TTC549 (cell line): ENCODE measurements at regions not wholly inside any gene's neighbourhood (a gene's known extent, or its start where the extent isn't known, plus 50 kb on each side); places are given as distances from the start of the nearest gene placed in this dataset.

ENCODE experiments used
- FAIRE-seq: peaks from 2 replicates; lab custom pipeline; 2012; peaks lifted over from hg19 to GRCh38; lab: Jason Lieb, UNC

DNA sequence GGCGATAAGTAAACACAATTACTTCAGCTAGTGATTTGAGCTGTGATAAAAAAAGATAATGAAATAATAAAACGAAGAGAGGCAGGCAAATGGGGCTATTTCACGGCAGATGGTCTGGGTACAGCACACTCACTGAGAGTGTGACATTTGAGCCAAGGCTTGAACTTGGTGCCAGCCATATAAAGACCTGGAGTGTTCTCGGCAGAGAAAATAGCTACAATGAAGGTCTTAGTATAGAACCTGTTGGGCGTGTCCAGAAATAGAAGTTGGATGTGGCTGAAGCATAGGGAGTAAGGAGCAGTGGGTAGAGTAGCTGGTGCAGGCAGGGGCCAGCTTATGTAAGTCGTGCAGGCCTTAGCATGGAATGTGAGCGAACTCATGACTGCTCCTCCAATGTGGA lies 660.3 kb upstream of the WWC1 start:
- FAIRE-seq: no peak

DNA sequence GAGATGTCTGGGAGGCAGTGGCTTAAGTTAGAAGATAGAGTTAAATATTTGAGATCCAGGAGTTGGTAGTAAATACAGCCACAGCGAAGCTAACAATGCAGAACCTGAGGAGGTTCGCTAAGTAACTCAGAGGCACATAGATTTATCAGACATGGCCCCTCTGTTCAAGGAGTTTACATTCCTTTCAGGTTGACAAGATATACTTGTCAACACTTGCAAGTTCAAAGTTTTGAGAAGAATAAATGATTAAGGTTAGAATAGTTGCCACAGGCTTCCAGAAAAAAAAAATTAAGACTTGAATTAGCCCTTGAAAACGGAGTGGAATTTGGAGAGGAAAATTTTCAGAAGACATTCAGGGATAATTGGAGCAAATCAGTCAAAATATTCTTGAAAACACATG lies 658.3 kb upstream of the WWC1 start:
- no peak for FAIRE-seq

DNA sequence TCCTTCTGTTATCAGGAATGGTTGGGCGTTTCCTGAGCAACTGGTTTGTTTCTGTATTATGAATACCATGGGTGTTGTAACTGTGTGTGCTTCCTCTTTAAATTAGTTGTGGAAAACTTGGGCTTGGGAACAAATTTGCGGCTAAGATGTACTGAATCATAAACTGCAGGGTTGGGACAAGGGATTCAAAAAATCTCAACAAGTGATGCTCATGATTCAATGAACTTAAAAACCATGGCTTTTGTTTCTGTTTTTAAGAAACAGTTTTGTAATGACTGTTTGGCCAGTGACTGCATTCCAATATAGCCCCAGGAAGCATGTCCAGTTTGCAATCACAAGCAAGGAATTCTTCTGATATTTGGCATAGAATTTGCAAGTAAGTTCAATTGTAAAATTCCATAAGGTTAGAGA lies 657.5 kb upstream of the WWC1 start:
- no peak for FAIRE-seq

DNA sequence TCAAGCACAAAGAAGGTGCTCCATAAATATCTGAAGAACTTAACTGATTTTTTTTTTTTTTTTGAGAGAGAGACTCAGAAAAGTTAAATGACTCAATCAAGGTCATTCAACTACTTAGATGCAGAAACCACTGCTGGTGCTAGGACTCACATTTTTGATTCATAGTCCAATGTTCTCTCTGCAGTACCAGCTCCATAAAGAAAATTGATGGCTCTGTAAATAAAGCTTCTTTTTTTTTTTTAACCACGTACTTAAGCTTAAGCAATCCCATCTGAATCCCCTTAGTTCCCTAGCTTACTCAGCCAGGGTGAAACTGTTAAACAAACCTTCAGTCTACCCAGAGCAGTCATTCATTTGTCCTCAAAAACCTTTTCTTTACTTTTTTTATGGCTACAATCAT lies 657.0 kb upstream of the WWC1 start:
- no peak for FAIRE-seq

DNA sequence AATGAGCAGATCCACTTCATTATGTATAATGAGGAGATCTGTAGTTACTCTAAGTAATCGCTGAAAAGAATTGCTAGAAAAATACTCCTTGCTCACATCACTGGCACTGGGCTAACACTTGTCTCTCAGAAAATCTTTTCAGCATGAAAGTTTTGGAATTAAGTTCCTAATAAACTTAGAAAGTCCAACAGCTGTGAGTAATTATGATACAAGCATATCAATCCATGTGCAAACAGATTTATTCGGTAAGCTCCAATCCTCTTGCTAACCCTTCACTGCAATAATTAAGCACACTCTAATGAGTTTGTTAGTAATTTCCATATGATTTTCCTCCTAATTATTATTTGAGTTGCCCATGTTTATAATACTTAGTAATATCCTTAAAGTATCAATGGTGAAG lies 652.6 kb upstream of the WWC1 start:
- no peak for FAIRE-seq

DNA sequence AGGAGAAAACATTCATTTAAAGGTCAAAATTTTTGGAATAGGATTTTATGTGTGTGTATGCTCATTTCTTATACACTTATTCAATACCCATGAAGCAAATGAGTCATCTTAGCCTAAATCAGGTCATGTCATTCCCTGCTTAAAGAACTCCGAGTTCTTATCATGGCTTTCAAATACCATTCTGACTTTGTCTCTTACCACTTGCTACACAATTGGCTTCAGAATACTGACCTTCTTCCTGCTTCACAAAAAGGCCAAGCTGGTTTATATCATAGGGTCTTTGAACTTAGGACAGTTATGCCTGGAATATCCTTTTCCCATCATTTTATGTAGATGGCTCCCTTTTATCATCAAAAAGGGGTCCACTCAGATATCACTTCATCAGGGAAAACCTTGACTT lies 652.2 kb upstream of the WWC1 start:
- no peak for FAIRE-seq

DNA sequence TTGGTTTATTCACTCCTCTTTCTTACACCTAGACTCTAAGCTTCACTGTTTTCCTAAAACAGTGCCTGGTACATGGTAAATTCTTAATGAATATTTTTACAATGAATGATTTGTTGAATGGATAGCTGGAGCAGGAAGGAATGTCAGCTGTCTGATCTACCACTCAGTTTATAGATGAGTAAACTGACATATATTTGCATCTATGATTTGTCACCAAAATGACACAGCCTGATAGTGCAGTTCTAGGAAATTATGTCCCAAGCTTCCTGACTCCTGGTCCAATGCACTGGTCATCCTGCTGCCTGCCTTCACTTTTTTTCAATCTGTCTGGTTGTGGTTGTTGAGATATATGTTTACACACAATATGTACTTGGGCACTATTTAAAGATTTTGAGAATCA lies 651.7 kb upstream of the WWC1 start:
- FAIRE-seq: no peak

DNA sequence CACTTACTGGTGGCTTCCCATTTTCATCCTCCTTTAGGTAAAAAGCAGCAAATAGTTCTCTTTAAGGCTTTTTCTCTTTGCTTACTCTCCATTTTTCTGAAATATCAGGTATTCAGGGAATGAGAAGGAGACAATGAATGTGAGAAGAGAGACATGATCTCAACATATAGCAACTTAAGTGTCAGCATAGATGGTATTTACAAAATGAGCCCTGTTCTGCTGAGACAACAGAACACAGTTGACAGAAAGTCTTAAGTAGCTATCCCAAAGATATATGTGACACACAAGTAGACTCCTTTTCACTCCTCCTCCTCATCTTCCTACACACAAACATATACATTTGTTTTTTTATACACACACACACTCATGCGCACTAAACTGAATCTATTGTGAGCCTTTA lies 649.3 kb upstream of the WWC1 start:
- no peak for FAIRE-seq

DNA sequence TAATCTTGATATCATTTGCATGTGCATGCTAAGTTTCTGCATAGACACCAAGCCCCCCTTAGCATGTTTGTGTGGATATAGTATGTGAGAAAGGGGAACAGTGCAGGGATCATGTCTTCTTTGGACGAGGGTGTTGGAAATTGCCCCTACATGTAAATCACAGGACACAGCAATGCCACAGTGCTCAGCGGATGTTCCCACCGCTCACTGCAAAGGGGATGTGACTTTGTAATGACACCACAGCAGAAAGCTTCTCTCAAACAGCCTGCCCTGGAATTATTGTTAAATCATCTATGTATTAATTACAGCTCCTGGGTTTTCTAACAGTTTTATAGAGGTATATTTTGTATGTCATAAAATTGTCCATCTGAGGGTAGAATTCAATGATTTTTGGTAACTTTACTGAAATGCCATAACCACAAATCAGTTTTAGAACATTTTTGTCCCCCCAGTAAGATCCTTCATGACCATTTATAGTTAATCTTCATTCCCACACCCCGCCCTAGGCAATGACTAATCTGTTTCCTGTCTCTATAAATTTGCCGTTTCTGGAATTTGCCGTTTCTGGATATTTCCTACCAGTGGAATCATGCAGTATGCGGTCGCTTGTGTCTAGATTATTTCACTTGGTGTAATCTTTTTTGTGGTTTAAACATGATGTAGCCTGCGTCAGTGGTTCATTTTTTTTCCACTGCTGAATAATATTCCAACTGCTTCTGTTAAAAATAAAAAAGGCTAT lies 648.5 kb upstream of the WWC1 start:
- no peak for FAIRE-seq

DNA sequence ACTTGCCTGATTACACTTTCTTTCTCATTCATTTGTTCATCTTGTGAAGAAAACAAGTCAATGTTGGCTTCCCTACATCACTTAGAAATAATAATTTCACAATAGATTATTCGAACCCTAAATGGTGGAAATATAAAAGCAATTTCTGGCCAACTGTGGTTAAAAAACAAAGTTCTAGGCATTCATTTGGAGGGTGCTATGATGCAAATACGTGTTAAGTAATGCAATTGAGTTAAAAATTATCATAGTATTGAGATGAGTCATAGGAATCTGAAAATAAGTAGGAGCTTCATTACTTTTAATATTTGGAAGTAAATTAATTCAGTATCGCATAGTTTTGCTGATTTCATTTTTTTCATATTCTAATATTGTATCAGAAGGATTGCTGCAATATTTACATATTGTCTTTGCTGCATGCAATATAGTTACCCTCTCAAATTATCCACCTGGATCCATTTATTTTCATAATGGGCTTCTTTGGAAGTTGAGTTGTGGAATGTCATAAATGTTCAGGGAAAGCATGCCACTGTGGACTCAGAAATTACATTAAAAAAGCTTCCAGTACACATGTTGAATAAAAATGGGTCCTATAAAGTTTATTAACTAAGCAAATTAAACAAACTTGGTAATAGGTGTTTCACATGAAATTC lies 647.7 kb upstream of the WWC1 start:
- no peak for FAIRE-seq

DNA sequence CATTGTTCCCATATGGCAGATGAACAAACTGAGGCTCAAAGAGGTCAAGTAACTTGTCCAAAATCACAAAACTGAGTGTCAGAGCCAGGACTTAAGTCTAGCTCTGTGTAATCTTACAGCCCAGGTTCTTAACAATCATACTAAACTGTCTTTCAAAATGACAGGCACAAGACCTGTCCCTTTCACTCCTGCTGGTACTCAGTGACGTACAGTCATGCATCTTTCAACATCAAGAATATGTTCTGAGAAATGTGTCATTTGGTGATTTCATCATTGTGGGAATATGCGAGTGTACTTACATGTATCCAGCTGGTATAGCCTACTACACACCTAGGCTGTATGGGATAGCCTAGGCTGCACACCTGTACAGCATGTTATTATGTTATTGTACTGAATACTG lies 646.8 kb upstream of the WWC1 start:
- no peak for FAIRE-seq

DNA sequence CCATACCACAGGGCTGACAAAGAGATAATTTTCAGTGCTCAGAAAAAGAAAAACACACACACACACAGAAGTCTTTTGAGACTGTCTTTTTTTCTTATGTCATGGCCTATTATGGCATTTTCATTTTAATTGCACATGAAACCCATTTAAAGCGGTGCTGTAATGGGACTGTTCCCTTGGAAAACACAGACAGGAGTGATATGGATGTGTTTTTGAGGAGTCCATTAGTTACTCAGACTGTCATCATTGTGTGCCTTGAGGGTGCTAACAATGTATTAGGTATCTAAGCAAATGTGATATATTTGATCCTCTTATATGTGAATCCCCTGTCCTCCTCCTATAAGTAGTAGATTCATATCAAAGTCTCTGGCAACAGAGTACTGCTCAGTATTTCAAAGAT lies 642.0 kb upstream of the WWC1 start:
- no peak for FAIRE-seq

DNA sequence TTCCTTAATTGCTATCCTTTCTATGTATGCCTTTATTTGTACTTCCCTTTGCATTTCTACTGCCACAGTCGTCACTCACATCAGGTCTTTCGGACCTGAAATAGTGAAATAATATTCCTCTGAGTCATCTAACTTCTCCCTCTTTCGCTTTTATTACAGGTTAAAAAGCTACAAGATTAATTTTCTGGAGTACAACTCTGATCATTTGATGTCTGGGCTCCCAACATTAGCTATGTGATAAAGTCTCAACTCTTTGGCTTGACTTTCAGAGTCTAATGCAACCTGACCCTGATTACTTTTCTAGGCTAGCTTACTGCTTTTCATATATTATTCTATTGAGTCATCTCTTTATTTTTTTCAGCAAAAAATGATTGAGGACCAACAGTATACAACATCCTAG lies 638.8 kb upstream of the WWC1 start:
- FAIRE-seq: no peak

DNA sequence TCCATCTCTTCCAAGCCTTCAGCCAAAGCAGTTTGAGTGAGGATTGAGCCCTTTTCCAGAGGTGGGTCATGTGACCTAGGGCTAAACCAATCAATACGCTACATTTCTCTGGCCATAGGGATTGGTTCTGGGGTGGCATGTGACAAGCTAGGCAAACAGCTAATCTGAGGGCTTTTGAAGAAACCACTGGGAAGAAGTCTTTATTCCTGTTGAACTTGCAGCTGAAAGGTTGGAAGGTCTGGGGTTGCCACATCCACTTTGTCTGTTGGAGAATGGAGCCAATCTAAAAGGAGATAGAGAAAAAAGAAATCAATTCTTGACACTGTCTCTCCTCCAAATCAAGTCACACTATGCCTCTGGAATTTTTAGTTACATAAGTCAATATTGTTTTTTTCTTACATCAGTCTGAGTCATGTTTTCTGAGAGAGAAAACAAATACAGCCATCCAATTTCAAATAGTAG lies 637.8 kb upstream of the WWC1 start:
- no peak for FAIRE-seq

DNA sequence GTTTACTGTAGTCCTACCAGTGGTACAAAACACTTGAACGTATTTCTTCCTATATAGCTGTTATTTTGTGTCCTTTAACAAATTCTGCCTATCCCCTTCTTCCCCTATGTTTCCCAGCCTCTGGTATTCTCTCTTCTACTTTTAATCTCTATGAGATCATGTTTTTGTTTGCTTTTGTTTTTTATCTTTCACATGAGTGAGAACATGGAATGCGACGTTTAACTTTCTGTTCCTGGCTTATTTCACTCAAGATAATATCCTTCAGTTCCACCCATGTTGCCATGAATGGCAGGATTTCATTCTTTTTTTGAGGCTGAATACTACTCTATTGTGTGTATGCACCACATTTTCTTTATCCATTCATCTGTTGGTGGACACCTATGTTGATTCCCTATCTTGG lies 634.4 kb upstream of the WWC1 start:
- no peak for FAIRE-seq

DNA sequence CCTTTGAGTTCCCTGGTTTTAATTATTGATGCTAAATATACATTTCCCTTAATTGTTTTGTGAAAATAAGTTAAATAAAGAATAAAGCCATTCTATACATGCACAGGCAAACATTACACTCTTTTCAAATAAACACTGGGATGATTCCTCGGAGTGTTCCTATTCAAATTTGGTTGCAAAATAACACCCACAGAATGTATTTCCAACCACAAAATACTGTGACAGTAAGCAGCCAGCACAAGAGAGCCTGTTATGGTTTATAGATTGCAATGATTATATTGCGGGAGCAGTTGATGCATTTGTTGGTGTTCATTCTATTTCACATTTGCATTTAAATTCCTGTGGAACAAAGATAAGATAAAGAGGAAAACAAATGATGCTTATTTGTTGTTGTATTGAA lies 632.6 kb upstream of the WWC1 start:
- no peak for FAIRE-seq

DNA sequence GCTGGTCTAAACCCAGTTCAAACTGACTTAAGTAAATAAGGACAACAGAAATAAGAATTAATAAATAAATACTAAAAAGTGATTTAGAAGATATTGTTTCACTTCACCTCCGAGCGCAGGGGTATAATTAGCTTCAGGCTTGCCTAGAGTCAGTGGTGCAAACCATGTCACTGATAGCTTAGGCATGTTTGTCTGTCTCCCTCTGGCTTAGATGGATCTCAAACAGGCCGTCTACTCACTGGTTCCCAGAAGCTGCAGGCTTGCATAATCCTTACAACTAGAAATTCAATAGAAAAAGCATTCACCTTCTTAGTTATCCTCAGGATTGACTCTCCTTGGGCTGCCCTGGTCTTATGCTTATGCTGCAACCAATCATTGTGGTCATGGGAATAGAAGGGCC lies 629.8 kb upstream of the WWC1 start:
- no peak for FAIRE-seq

DNA sequence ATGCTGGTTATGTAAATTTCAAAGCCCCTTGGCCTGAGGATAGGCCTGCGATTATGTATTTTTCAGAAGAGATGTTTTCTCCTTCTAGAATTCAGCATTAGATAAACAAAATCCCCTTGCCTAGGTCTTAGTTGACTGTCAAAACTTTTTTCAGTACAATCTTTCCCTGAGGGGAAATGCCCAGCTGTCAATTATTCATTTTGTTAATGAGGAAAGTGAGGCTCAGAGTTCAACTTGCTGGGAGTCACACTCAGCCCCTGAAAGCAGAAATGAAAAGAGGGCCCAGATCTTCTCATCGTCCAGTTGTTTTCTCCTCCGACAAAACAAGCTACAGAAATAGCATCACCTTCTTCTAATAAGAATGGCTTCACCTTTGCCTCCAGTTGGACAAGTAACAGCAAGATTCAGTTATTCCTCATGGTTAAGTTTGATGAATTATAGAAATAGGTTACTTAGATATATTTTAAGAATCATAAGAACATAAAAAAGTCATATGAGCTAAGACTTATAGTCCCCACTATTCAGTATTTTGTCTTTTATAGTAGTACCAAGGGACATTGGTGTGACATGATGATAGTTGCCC lies 627.1 kb upstream of the WWC1 start:
- FAIRE-seq: no peak

DNA sequence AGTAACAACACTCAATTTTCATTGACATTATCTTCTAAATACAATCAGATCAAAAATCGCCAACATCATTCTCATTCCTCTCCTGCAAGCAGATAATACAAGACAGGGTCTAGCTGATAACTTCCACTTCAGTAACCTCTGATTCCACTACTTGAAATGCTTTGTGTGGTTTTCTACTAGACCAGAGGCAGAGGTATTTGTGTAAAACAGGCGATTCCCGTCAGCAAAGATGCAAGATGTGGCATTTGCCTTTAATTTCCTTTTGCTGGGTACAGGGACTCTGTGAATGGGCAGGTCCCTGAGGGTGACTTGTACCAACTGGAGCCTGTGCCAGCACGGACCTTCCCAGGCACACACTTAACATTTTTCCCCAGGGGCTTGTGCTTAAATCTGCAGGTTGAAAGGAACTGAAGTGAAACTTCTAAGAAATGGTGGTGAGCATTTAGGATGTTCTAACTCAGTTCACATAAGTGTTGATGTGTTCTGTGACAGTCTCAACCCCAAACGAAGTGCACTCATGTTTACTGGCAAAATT lies 625.5 kb upstream of the WWC1 start:
- FAIRE-seq: no peak

DNA sequence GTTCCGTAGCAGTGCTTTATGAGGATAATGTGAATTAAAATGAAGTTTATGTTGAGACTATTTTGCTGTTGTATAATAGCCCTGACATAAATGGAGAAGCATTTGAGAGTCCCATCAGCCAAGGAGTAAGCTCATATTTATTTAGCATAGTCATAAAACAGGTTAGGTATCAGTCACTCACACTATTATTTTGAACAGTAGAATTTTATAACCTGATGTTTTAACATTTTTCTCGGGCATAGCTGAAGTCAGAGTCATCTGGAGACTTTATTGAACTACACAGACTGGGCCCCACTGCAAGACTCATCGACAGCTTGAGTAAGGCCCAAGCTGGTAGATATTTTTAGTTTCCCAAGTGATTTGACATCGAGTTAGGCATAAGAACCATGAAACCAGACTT lies 620.3 kb upstream of the WWC1 start:
- FAIRE-seq: no peak

DNA sequence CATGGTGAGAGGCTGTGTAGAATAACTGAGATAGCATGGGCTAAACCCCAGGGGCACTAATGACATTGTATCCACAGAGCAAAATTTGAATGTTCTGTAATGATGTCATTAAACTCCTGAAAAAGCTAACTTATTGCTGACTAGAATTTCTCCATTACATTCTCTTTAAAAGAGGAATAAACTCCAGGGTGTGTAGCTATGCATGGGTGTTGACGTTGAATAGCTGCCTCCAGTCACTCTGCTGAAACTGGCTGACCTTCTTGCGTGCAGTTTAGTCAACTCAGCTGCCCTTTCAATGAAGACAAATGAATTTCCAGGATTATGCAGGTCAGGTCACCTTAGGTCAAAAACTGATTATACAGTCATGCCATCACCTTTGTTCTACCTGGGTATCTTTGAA lies 617.5 kb upstream of the WWC1 start:
- no peak for FAIRE-seq

DNA sequence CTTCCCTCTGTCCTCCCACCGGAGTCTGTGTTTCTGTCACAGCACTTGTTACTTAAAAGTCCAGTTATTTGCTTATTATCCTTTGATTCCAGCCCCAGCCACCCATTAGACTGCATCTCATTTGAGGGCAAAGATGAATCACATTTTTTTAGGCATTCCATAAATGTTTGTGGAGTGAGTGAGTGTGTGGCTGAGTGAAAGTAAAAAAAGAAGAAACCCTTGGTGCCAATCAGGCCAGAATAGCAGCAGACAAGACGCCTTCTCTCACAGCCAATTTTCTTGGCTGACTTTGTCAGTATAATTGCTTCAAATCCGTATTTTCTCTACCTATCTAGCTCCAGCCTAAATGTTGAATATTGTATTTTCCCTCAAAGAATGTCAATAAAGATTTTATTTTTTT lies 613.0 kb upstream of the WWC1 start:
- FAIRE-seq: no peak

DNA sequence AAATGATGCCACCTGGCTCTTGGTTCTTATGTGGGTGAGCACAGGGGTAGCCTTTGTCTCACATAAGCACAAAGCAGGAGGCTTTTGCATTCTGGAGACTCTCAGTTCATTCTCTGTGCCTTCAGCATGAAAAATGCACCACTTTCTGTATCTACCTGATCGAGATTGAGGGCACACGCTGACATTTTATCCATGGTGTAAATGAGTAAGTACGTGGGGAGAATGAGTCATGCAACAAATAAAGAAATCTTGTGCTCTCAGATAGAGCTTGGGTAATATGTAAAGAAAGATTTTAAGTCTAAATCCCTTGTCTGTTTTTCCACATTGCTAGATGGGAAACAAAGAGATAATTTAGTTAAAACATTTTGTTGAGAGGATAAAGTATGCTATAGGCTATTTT lies 607.2 kb upstream of the WWC1 start:
- FAIRE-seq: no peak
